NCI-H2196 (cell line): ENCODE measurements at regions not wholly inside any gene's neighbourhood (a gene's known extent, or its start where the extent isn't known, plus 50 kb on each side); places are given as distances from the start of the nearest gene placed in this dataset.
"Not testable (repeated sequence)": the region's sequence is repeated elsewhere in the genome, so short reads cannot be mapped to it uniquely, and the experiment has no call there.

Experiments used
- DNase-seq: peaks from one replicate; lab custom pipeline; 2025; ENCODE audit not compliant: unreplicated experiment; lab: John Stamatoyannopoulos, UW

- no peak for DNase-seq
These were observed 260.2 kb downstream of the KLF13 start for GRCh38 chr15:31586841-31587240.

GRCh38 chr15:31587583-31587982, 260.9 kb downstream of the KLF13 start:
- DNase-seq: no peak

- no peak for DNase-seq
These were observed 264.0 kb downstream of the KLF13 start for GRCh38 chr15:31590609-31591008.

- no peak for DNase-seq
These were observed 265.3 kb downstream of the KLF13 start for GRCh38 chr15:31591908-31592307.

GRCh38 chr15:31597466-31597865, 270.8 kb downstream of the KLF13 start:
- DNase-seq: no peak

GRCh38 chr15:31598620-31599019, 272.0 kb downstream of the KLF13 start:
- DNase-seq: no peak

GRCh38 chr15:31605467-31605931, 278.9 kb downstream of the KLF13 start:
- no peak for DNase-seq

GRCh38 chr15:31606194-31606669, 279.6 kb downstream of the KLF13 start:
- DNase-seq: no peak

GRCh38 chr15:31606931-31607497, 280.4 kb downstream of the KLF13 start:
- DNase-seq: no peak

- no peak for DNase-seq
These were observed 281.0 kb downstream of the KLF13 start for GRCh38 chr15:31607656-31608055.

GRCh38 chr15:31609258-31609681, 282.6 kb downstream of the KLF13 start:
- DNase-seq: no peak

- DNase-seq: no peak
These were observed 283.3 kb downstream of the KLF13 start for GRCh38 chr15:31609906-31610305.

GRCh38 chr15:31615643-31616415, 289.2 kb downstream of the KLF13 start:
- no peak for DNase-seq

- not testable (repeated sequence) for DNase-seq
These were observed 296.7 kb downstream of the KLF13 start for GRCh38 chr15:31623297-31623696.

GRCh38 chr15:31624115-31624514, 297.5 kb downstream of the KLF13 start:
- not testable (repeated sequence) for DNase-seq

GRCh38 chr15:31635715-31636114, 309.1 kb downstream of the KLF13 start:
- DNase-seq: peak; percentile 39

GRCh38 chr15:31636911-31637310, 310.3 kb downstream of the KLF13 start:
- DNase-seq: not testable (repeated sequence)

GRCh38 chr15:31643955-31644354, 317.3 kb downstream of the KLF13 start:
- not testable (repeated sequence) for DNase-seq

GRCh38 chr15:31644761-31645160, 318.1 kb downstream of the KLF13 start:
- DNase-seq: not testable (repeated sequence)

- not testable (repeated sequence) for DNase-seq
These were observed 320.7 kb downstream of the KLF13 start for GRCh38 chr15:31647337-31647826.

GRCh38 chr15:31649634-31650033, 323.0 kb downstream of the KLF13 start:
- DNase-seq: not testable (repeated sequence)

- not testable (repeated sequence) for DNase-seq
These were observed 323.5 kb downstream of the KLF13 start for GRCh38 chr15:31650055-31650701.
